Omental fat pad (tissue), 3 donors: ENCODE measurements at regions not wholly inside any gene's neighbourhood (a gene's known extent, or its start where the extent isn't known, plus 50 kb on each side); places are given as distances from the start of the nearest gene placed in this dataset.
"Not testable (repeated sequence)": the region's sequence is repeated elsewhere in the genome, so short reads cannot be mapped to it uniquely, and the experiment has no call there.

Experiments
- ATAC-seq: fragments of 150-250 bp; one replicate; pipeline ENCODE4 v1.9.1; 2016; ENCODE audit warnings: mild to moderate bottlenecking, moderate library complexity; ENCODE audit not compliant: low FRiP score
- DNase-seq: peaks from one replicate; pipeline ENCODE4 v3.0.0-alpha.2; 2019; ENCODE audit warnings: low spot score
- CTCF ChIP-seq, 3 donors: fragments of 450-650 bp; IDR thresholded peaks; one replicate each; pipeline ENCODE4 v1.5.1; 2016 to 2017; ENCODE audit warnings: antibody characterized with exemption in 3 of 3, mild to moderate bottlenecking in 3 of 3, moderate library complexity in 2 of 3

GRCh38 chr7:50851891-50852290 lies 69.2 kb upstream of the GRB10 start:
- ATAC-seq (no peak), DNase-seq (no peak)
- no peak for TF ChIP-seq CTCF (IDR thresholded peaks at IDR 0.05)

- no peak for DNase-seq
- no peak for TF ChIP-seq CTCF (IDR thresholded peaks at IDR 0.05)
- peak; percentile 76 for ATAC-seq
These were observed 68.8 kb upstream of the GRB10 start for GRCh38 chr7:50851451-50851850.

- ATAC-seq (no peak), DNase-seq (no peak)
- TF ChIP-seq CTCF (IDR thresholded peaks at IDR 0.05), result no peak
These were observed 67.3 kb upstream of the GRB10 start for GRCh38 chr7:50849991-50850390.

GRCh38 chr7:50848203-50848602 lies 65.5 kb upstream of the GRB10 start:
- no peak for DNase-seq
- ATAC-seq, result no peak
- no peak for TF ChIP-seq CTCF (IDR thresholded peaks at IDR 0.05)

- not testable (repeated sequence) for DNase-seq, ATAC-seq
These were observed 62.2 kb upstream of the GRB10 start for GRCh38 chr7:50844861-50845260.

GRCh38 chr7:50842041-50842440 lies 59.3 kb upstream of the GRB10 start:
- TF ChIP-seq CTCF (IDR thresholded peaks at IDR 0.05), result no peak
- no peak for ATAC-seq
- DNase-seq, result no peak

GRCh38 chr7:50838675-50839377 lies 56.1 kb upstream of the GRB10 start:
- no peak for ATAC-seq
- DNase-seq, result no peak
- TF ChIP-seq CTCF (IDR thresholded peaks at IDR 0.05), result no peak
